MM.1S (cell line): ENCODE measurements at regions not wholly inside any gene's neighbourhood (a gene's known extent, or its start where the extent isn't known, plus 50 kb on each side); places are given as distances from the start of the nearest gene placed in this dataset.

Source experiments
- EZH2 ChIP-seq: fragments of 300-600 bp; sonication (generic); optimal IDR thresholded peaks from 2 replicates; pipeline ENCODE3; 2017; ENCODE audit warnings: low read depth, mild to moderate bottlenecking, antibody characterized with exemption, low read length, mixed read lengths
- EZH2phosphoT487 ChIP-seq: fragments of 300-600 bp; sonication (generic); IDR thresholded peaks from 2 replicates; pipeline ENCODE4 v1.6.1; 2018; ENCODE audit warnings: antibody characterized with exemption, low read length

- TF ChIP-seq EZH2, result no peak
- no peak for TF ChIP-seq EZH2phosphoT487
These were observed 257.3 kb downstream of the EPHA4 start for GRCh38 chr2:221314786-221315185.
